GM19397 (cell line): ENCODE measurements at regions not wholly inside any gene's neighbourhood (a gene's known extent, or its start where the extent isn't known, plus 50 kb on each side); places are given as distances from the start of the nearest gene placed in this dataset.

ENCODE experiments used
- ATAC-seq: cut with Tn5 transposase; IDR thresholded peaks from one replicate; pipeline ENCODE4 v1.9.1; 2021; ENCODE audit warnings: mild to moderate bottlenecking, moderate library complexity; ENCODE audit not compliant: unreplicated experiment

GRCh38 chr9:81292056-81292805 is 397.1 kb downstream of the TLE1 start:
- no peak for ATAC-seq

DNA sequence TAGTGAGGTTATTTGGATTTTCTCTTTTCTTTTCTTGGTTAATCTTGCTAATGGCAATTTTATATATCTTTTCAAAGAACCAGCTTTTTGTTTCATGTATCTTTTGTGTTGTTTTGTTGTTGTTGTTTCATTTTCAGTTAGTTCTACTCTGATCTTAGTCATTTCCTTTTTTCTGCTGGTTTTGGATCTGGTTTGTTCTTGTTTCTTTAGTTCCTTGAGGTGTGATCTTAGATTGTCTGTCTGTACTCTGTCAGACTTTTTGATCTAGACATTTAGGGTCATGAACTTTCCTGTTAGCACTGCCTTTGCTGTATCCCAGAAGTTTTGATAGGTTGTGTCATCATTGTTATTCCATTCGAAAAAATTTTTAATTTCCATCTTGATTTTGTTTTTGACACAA is 399.7 kb downstream of the TLE1 start:
- no peak for ATAC-seq

DNA sequence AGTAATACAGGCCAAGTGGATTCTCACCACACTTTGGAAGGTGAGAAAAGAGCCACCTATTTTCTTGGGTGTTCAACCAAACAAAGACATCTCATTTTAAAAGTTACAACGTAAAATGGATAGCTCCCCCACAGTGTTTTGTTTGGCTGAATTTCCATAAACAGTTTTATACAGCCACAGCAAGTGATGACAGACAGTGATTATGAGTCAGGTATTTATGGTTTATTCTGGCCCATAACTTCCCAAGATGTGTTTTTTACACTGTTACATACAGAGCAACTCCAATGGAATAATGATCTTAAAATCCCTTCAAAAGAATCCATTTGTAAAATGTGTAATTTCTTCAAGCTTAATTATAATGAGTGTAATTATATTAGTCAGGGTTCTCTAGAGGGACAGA is 421.3 kb downstream of the TLE1 start:
- no peak for ATAC-seq

DNA sequence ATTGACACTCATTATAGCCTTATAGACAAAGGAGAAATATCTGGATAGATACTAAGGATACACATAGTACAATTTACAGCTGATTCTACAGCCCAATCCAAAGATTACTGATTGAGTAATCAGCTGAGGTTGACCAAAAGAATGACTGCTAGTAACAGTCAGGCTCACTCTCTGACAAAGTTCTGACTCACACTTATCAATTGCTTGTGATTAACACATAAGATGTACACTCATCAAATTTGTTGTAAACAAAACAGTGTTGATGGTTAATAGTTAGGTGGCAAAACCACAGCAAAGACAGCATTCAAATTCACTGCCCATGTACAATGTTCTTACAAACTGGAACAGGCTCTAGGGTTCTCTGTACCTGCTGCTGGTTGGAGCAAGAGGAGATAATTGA is 422.7 kb downstream of the TLE1 start:
- ATAC-seq = no peak

DNA sequence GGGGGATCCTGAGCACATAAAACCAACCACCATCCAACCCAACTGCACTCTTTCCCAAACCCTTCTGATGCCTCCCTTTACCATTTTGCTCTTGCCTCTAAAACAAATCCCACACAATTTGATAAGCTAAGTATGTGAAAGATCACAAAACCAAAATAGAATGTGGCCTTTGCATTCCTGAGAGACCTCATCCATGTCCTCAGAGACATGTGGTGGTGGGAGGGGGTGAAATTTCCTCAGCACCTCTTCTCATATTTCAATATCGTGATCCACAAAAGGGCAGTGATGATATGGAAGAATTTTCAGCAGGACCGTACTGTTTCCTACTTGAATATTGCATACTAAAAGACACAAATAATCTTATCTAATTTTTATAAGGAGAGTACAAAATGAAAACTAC is 423.3 kb downstream of the TLE1 start:
- ATAC-seq = no peak

DNA sequence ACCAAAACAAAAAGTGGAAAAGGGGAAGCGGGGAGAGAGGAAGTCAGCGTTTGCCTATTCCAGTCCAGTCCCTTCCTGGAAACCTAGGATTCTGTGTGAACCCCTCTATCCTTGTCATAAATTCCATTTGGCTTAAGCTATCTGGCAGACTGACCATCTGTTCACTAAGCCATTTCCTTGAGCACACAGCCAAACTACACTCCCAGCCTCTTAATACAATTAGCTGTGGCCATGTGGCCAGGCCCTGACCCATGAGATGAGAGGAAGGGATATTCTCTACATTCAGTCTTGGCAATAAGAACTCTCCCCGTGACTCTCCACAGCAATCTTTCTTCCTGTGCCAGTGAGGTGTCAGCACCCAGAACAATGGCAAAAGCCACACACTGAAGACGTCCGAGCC is 424.8 kb downstream of the TLE1 start:
- no peak for ATAC-seq

- no peak for ATAC-seq
Measured at GRCh38 chr9:81259896-81260295, 429.5 kb downstream of the TLE1 start.

DNA sequence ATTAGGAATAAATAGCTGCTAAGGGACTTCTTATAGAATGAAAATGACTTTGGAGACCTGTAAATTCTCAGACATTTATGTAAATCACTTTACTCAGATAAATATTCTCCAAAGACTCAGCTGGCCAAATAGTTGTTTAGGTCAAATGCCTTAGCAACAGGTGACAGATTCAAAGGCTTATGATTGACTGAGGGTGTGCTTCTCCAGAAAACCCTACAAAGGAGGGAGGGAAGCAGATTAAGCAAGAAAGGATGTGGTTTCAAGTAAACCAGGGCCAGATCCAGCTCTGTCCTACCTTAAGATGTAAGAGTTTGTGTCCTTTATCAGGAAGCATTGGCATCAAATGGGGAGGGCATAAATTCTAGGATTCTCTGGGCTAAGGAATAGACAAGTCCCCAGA is 433.0 kb downstream of the TLE1 start:
- no peak for ATAC-seq

DNA sequence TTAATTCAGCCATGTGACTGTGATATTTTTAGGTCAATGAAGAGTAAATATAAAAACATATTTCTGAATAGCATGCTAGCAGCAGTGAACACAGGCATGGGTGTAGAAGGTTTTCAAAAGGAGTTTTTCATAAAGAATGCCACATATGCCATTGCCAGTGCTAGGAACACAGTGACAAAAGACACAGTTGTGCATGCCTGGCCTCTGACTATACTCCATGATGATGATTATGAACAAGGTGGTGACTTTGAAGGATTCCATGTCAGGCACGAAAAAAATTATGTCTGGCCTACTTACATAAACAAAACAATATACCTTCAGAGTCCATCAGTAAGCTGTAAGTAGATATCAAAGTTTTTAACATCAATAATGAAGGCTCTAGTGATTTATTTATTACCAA is 438.7 kb downstream of the TLE1 start:
- ATAC-seq = no peak

DNA sequence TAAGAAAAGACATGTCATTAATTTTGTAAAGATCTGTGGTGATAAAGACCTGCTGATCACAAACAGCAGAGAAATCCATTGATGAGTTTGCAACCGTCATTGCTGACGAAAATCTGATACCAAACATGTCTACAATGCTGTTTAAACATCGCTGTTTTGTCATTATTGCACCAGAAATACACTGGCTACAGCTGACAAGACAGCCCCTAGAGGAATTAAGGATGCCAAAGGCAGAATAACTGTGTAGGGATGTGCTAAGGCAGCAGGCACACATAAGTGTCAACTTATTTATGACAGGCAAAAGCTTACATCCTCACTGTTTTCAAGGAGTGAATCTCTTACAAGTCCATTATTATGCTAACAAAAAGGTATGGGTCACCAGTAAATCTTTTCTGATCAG is 439.3 kb downstream of the TLE1 start:
- no peak for ATAC-seq

GRCh38 chr9:81245254-81245956 is 443.9 kb downstream of the TLE1 start:
- ATAC-seq = no peak

- ATAC-seq = no peak
Measured at GRCh38 chr9:81244631-81245030, 444.7 kb downstream of the TLE1 start.

GRCh38 chr9:81242866-81243265 is 446.5 kb downstream of the TLE1 start:
- ATAC-seq = no peak

- no peak for ATAC-seq
Measured at GRCh38 chr9:81239388-81239787, 450.0 kb downstream of the TLE1 start.

DNA sequence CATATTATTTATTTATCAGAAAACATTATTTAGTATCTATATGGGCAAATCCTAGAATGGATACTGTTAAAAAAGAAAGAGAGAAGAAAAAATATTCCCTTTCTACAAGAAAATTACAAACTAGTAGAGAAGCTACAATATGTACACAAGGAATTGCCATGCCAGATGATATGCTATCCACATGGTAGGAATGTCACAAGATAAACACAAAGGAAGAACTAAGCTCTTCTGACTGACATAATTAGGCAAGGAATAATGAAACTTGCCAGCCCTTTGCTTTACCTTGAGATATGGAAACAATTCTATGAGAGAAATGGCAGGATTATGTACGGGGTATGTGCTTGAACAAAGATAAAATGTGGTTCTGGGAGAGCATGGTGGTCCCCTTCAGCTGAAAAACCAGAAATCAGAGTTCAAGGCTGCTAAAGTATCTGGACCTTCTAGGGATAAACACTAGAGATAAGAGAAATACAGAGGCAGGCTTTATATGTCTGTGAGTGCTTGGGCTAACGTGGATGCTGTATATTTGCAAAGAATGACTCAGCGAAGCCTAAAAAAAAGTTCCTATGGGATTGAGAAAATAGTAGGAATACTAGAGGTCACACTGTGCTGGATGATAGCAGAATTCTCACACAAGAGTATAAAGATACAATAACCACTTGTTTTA is 451.6 kb downstream of the TLE1 start:
- ATAC-seq = no peak

DNA sequence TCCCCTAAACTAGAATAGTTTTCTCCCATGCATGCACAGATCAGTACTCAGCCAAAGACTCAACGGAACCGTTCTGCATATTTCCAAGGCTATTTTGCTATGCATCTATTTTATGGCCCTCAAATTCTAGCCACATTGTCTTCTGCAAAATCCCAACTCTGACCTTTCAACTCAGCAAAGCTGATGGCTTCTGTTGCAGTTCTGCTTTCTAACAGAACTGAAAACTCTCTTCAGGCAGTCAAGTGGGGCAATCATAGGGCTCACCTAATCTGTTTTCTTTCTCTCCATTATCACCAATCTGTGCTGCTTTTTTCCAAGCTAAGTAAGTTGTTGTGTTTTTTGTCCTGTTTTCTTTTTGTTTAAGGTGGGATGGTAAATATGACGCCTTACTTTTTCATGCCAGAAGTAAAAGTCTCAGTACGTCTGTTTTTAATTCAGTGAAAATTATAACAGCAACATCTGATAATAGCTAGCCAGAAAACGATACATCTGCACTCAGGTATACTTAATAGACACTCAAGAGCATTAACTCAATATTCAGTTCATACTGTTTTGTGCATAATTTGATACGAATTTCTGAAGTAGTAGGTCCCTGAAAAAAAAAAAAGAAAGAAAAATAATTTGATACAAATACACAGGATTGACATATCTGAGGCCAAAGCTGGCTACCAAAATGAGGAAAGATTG is 454.3 kb downstream of the TLE1 start:
- no peak for ATAC-seq

DNA sequence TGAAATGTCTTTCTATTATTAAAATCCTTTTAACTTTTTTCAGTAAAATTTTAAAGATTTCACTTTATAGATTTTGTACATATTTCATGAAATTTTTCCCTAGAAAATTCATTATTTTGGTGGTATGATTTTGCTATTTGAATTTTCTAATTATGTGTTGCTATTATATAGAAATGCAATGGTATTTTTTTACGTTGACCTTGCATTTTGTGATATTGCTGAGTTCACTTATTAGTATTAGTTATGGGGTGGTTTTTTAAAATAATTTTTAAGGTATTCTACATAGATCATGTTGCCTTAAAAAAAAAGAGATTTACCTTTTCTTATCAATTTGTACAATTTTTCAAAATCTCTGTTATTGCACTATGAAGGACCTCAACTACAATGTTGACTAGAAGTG is 458.3 kb downstream of the TLE1 start:
- ATAC-seq = no peak

GRCh38 chr9:81227507-81228245 is 461.7 kb downstream of the TLE1 start:
- no peak for ATAC-seq

DNA sequence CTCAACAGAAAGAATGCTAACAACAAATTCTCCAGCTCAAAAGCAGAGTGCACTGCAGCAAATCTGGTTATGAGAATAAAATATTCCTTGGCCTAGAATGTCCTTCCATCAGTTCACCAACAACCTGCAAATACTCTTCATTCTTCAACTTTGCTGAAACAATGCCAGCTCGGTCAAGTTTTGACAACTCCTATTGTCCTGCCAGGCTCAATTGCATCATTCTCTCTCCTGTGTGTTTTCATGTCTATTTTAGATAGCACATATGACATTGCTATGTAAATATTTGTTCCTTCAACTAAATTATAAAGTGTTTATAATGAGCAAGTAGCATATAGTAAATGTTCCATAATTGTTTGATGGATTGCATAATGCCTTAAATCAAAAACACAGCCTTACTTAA is 463.8 kb downstream of the TLE1 start:
- ATAC-seq = no peak

DNA sequence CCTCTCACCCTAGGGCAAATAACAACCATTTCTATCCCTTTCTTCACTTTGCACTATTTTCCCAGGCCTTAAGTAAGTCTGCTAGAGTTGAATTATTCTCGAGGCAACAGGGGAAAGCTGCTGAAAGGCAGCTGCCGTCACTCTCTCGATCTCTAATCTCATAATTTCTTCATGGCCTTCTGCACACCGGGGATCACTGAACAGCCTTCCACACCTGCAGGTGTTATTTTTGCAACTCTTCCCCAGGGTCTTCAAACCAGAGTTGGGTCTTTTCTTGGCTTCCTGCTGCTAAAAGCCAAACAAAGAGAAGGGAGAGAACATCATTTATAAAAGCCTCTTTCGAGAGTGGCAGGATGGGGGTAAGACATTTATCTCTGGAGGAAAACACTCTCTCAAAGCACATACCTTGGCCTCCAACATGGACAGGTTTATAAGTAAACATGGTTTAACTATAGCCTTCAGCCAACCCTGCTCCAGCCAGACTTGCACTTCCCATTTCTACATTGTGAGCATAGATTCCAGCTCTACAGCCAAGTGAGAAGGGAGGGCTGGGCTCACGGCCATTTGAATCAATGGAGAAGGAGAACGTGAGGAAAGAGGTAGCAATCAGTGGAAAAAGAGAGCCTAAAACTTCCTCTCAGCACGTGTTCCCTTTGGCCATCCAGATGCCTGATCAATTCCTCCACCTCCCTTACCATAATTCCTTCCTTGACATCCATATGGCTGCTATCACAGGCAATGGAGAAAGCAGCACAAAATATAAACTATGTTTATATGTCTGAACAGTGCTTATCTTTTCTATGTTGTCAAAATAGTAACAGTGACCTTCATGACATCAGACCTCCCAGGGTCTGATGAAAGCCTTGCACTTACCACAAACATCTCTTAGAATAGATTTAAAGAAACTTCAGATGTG is 464.9 kb downstream of the TLE1 start:
- ATAC-seq = no peak
